ENCODE measurements at regions not wholly inside any gene's neighbourhood (a gene's known extent, or its start where the extent isn't known, plus 50 kb on each side); places are given as distances from the start of the nearest gene placed in this dataset.
A peak's percentile ranks its signal among the peaks of the same experiment; 100 is the strongest.
"Not testable (repeated sequence)": the region's sequence is repeated elsewhere in the genome, so short reads cannot be mapped to it uniquely, and the experiment has no call there.

- H3K4me3 ChIP-seq (ENCODE audit: low read depth, low read length); POLR2A ChIA-PET; H3K4me1 ChIP-seq (ENCODE audit: control insufficient read depth, insufficient read depth, low read length); H3K27ac ChIP-seq (ENCODE audit: extremely low read depth, low read depth, low read length); H3K36me3 ChIP-seq (ENCODE audit: control insufficient read depth in 2 of 2, insufficient read depth in 1 of 2, low read length in 2 of 2); H3K9me3 ChIP-seq (ENCODE audit: control insufficient read depth, insufficient read depth, low read depth, low read length): not testable (repeated sequence)
- peak; percentile 56 for TF ChIP-seq ZNF366 (tag by site-specific recombination; conservative IDR thresholded peaks at IDR 0.05)
- CTCF ChIA-PET = interaction anchor here (0.7 kb wide), 1 partner anchor 1234 kb away, joined by 3 read pairs; no protein-coding TSS in a partner anchor
These were observed 215.4 kb downstream of the NNT start for GRCh38 chr5:43818394-43818793.

GRCh38 chr5:43815497-43815896 is 212.5 kb downstream of the NNT start:
- Histone ChIP-seq H3K36me3 (ENCODE audit: control insufficient read depth in 2 of 2, insufficient read depth in 1 of 2, low read length in 2 of 2) (no peaks in the 10 kb centered on the region), H3K4me1 (ENCODE audit: control insufficient read depth, insufficient read depth, low read length) (no peaks in the 10 kb centered on the region), H3K27ac (ENCODE audit: extremely low read depth, low read depth, low read length) (no peak overlapping the region), H3K4me3 (ENCODE audit: low read depth, low read length) (no peak overlapping the region), H3K9me3 (ENCODE audit: control insufficient read depth, insufficient read depth, low read depth, low read length) (no peaks in the 10 kb centered on the region)
- TF ChIP-seq ZNF654 (tag by site-specific recombination; IDR thresholded peaks at IDR 0.05; ENCODE audit: low read depth) (no peak), IKZF3 (tag by site-specific recombination; IDR thresholded peaks at IDR 0.05) (no peak), ZNF473 (tag by site-specific recombination; IDR thresholded peaks at IDR 0.05) (no peak), ZNF521 (tag by site-specific recombination; IDR thresholded peaks at IDR 0.05) (no peak), TSHZ1 (tag by site-specific recombination; IDR thresholded peaks at IDR 0.05; ENCODE audit: borderline replicate concordance) (no peak), ZNF239 (tag by site-specific recombination; IDR thresholded peaks at IDR 0.05) (no peak), ZNF585B (tag by site-specific recombination; IDR thresholded peaks at IDR 0.05) (peak; percentile 97), KLF7 (tag by site-specific recombination; IDR thresholded peaks at IDR 0.05; ENCODE audit: borderline replicate concordance) (no peak)
- CTCF ChIA-PET = no interaction called here
- POLR2A ChIA-PET = no interaction called here

GRCh38 chr5:43804723-43805122 is 201.7 kb downstream of the NNT start:
- Histone ChIP-seq H3K4me3 (ENCODE audit: low read depth, low read length) (no peak overlapping the region), H3K9me3 (ENCODE audit: control insufficient read depth, insufficient read depth, low read depth, low read length) (no peaks in the 10 kb centered on the region), H3K36me3 (ENCODE audit: control insufficient read depth in 2 of 2, insufficient read depth in 1 of 2, low read length in 2 of 2) (no peaks in the 10 kb centered on the region), H3K27ac (ENCODE audit: extremely low read depth, low read depth, low read length) (no peak overlapping the region), H3K4me1 (ENCODE audit: control insufficient read depth, insufficient read depth, low read length) (no peaks in the 10 kb centered on the region)
- CTCF ChIA-PET = interaction anchor here (0.7 kb wide), 1 partner anchor 568 kb away, joined by 4 read pairs; no protein-coding TSS in a partner anchor
- TF ChIP-seq KLF9 (tag by site-specific recombination; IDR thresholded peaks at IDR 0.05; ENCODE audit: low read depth) = no peak
- TF ChIP-seq KLF7 (tag by site-specific recombination; IDR thresholded peaks at IDR 0.05; ENCODE audit: borderline replicate concordance) = no peak
- TF ChIP-seq ZSCAN30 (tag by site-specific recombination; IDR thresholded peaks at IDR 0.05) = no peak
- TF ChIP-seq ZNF138 (tag by site-specific recombination; IDR thresholded peaks at IDR 0.05; ENCODE audit: borderline replicate concordance) = no peak
- no peak for TF ChIP-seq ZNF585B (tag by site-specific recombination; IDR thresholded peaks at IDR 0.05)
- TF ChIP-seq ZNF623 (tag by site-specific recombination; IDR thresholded peaks at IDR 0.05) = no peak
- TF ChIP-seq ZNF544 (tag by site-specific recombination; IDR thresholded peaks at IDR 0.05) = no peak
- TF ChIP-seq TSHZ1 (tag by site-specific recombination; IDR thresholded peaks at IDR 0.05; ENCODE audit: borderline replicate concordance) = no peak
- POLR2A ChIA-PET = no interaction called here

All from HEK293 (cell line).